PC-9 (cell line): ENCODE measurements at regions not wholly inside any gene's neighbourhood (a gene's known extent, or its start where the extent isn't known, plus 50 kb on each side); places are given as distances from the start of the nearest gene placed in this dataset.

Experiments
- CTCF ChIP-seq: fragments of 200-600 bp; sonication (generic); conservative IDR thresholded peaks from 2 replicates; pipeline ENCODE4 v1.6.1; 2017; ENCODE audit warnings: mixed run types, antibody characterized with exemption, mild to moderate bottlenecking, moderate library complexity
- EZH2 ChIP-seq: fragments of 200-600 bp; sonication (generic); IDR thresholded peaks from 2 replicates; pipeline ENCODE4 v1.8.0; 2017; ENCODE audit warnings: antibody characterized with exemption, low read depth

GRCh38 chr4:138875891-138876608, 139.5 kb upstream of the NOCT start:
- TF ChIP-seq EZH2, result no peak
- TF ChIP-seq CTCF, result no peak
